ENCODE measurements at regions not wholly inside any gene's neighbourhood (a gene's known extent, or its start where the extent isn't known, plus 50 kb on each side); places are given as distances from the start of the nearest gene placed in this dataset.

DNA sequence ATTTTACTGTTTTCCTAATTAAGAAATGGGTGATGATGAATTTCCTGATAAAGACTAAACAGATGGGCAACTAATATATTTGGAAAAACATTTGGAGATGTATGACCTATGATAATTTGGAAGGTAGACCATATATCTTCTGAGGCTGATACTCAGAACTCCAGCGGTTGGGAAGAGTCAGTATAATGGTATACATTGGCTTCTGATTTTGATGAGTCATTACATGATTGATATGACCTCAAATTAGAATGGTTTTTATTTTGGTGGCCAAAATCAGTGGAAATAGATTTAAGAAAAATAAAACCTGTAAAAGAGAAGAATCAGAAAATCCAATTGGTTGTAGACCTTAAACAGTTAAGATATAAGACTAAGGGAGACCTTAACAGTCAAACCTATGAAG, 496.4 kb upstream of the ALCAM start:
- H3K27ac ChIP-seq, result no peak overlapping the region
- no peaks in the 10 kb centered on the region for H3K9me3 ChIP-seq (ENCODE audit: low read depth)
- no peak overlapping the region for H3K9ac ChIP-seq
- H3K27me3 ChIP-seq, result no peaks in the 10 kb centered on the region
- H3K27me3 Mint-ChIP-seq (ENCODE audit: insufficient read depth, low read depth), result no peaks in the 10 kb centered on the region
- no peak for DNase-seq (ENCODE audit: low spot score)
- H3K36me3 ChIP-seq, result no peaks in the 10 kb centered on the region
- H2AFZ ChIP-seq (replicated peaks), result no peak overlapping the region
- no peaks in the 10 kb centered on the region for H3F3A ChIP-seq (ENCODE audit: low read depth)
- H3K9me3 Mint-ChIP-seq, result no peaks in the 10 kb centered on the region
- no peaks in the 10 kb centered on the region for H3K4me1 Mint-ChIP-seq
- H3K79me2 ChIP-seq (ENCODE audit: low read depth), result no peaks in the 10 kb centered on the region
- no peak overlapping the region for H3K4me3 Mint-ChIP-seq
- H3K4me3 ChIP-seq, result no peak overlapping the region
- H3K27ac Mint-ChIP-seq, result no peak overlapping the region
- TF ChIP-seq EZH2phosphoT487 (IDR thresholded peaks at IDR 0.05), result no peak
- no peak for TF ChIP-seq EZH2 (IDR thresholded peaks at IDR 0.05)
- TF ChIP-seq, protein P1, sequence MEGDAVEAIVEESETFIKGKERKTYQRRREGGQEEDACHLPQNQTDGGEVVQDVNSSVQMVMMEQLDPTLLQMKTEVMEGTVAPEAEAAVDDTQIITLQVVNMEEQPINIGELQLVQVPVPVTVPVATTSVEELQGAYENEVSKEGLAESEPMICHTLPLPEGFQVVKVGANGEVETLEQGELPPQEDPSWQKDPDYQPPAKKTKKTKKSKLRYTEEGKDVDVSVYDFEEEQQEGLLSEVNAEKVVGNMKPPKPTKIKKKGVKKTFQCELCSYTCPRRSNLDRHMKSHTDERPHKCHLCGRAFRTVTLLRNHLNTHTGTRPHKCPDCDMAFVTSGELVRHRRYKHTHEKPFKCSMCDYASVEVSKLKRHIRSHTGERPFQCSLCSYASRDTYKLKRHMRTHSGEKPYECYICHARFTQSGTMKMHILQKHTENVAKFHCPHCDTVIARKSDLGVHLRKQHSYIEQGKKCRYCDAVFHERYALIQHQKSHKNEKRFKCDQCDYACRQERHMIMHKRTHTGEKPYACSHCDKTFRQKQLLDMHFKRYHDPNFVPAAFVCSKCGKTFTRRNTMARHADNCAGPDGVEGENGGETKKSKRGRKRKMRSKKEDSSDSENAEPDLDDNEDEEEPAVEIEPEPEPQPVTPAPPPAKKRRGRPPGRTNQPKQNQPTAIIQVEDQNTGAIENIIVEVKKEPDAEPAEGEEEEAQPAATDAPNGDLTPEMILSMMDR (IDR thresholded peaks at IDR 0.05), result no peak
- H3K4me1 ChIP-seq, result no peaks in the 10 kb centered on the region
- H3K4me2 ChIP-seq, result no peak overlapping the region
- no peaks in the 10 kb centered on the region for H3K36me3 Mint-ChIP-seq
- H4K20me1 ChIP-seq (ENCODE audit: low read depth), result no peaks in the 10 kb centered on the region

DNA sequence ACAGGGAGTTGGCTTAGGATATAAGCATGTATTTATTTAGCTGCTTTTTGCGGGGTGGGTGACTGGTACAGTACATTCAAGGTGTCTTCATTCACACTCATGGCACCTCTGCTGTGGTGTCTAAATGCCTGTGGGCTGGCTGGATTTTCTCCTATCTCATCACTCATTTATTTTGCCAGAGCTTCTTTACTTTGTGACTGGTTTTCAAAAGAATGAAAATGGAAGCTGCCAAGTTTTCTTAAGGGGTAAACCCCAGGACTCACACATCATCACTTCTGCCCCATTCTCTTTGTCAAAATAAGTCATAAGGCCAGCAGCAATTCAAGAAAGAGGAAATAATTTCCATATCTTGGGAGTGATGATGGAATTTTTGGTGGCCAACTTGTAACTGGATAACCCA, 493.4 kb upstream of the ALCAM start:
- H3K9ac ChIP-seq, result no peak overlapping the region
- no peaks in the 10 kb centered on the region for H3K36me3 ChIP-seq
- H2AFZ ChIP-seq (replicated peaks), result no peak overlapping the region
- H3K27ac Mint-ChIP-seq, result no peak overlapping the region
- H3K27me3 ChIP-seq, result no peaks in the 10 kb centered on the region
- H3K4me1 Mint-ChIP-seq, result no peaks in the 10 kb centered on the region
- no peaks in the 10 kb centered on the region for H3K79me2 ChIP-seq (ENCODE audit: low read depth)
- H3K27ac ChIP-seq, result no peak overlapping the region
- TF ChIP-seq, protein P1 (IDR thresholded peaks at IDR 0.05), result no peak
- H3K9me3 Mint-ChIP-seq, result no peaks in the 10 kb centered on the region
- no peak overlapping the region for H3K4me2 ChIP-seq
- H3K36me3 Mint-ChIP-seq, result peaks cover 2% of the 10 kb centered on the region
- no peak overlapping the region for H3K4me3 ChIP-seq
- no peaks in the 10 kb centered on the region for H4K20me1 ChIP-seq (ENCODE audit: low read depth)
- no peaks in the 10 kb centered on the region for H3K4me1 ChIP-seq
- H3K4me3 Mint-ChIP-seq, result no peak overlapping the region
- H3K27me3 Mint-ChIP-seq (ENCODE audit: insufficient read depth, low read depth), result no peaks in the 10 kb centered on the region
- no peak for DNase-seq (ENCODE audit: low spot score)
- no peaks in the 10 kb centered on the region for H3F3A ChIP-seq (ENCODE audit: low read depth)
- no peaks in the 10 kb centered on the region for H3K9me3 ChIP-seq (ENCODE audit: low read depth)

DNA sequence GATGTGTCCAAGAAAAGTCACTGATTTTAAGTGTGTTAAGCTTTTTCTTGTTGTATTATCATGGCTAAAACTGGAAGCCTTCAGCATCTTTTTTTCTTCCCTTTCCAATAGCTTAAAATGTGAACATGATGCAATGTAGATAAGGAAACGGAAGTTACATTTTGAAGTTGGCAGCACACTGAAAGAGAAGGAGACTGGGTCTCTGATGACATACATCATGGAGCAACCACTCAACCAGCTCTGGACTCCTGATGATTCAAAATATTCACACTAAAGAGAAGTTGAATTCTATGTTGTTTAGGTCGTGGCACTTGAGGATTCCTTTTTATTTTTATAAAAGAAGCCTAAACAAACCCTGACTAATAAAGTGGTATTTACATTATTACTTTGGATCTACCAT, 488.3 kb upstream of the ALCAM start:
- Mint-ChIP-seq H3K9me3 (no peaks in the 10 kb centered on the region), H3K27me3 (ENCODE audit: insufficient read depth, low read depth) (no peaks in the 10 kb centered on the region), H3K36me3 (peaks cover 2% of the 10 kb centered on the region), H3K4me3 (no peak overlapping the region), H3K4me1 (no peaks in the 10 kb centered on the region), H3K27ac (no peak overlapping the region)
- H3K4me1 ChIP-seq, result no peaks in the 10 kb centered on the region
- no peak overlapping the region for H3K9ac ChIP-seq
- H3K27ac ChIP-seq, result no peak overlapping the region
- no peaks in the 10 kb centered on the region for H4K20me1 ChIP-seq (ENCODE audit: low read depth)
- DNase-seq (ENCODE audit: low spot score), result no peak
- H3K36me3 ChIP-seq, result no peaks in the 10 kb centered on the region
- no peak overlapping the region for H3K4me2 ChIP-seq
- H3K27me3 ChIP-seq, result no peaks in the 10 kb centered on the region
- no peak overlapping the region for H2AFZ ChIP-seq (replicated peaks)
- no peaks in the 10 kb centered on the region for H3F3A ChIP-seq (ENCODE audit: low read depth)
- no peak overlapping the region for H3K4me3 ChIP-seq
- no peaks in the 10 kb centered on the region for H3K9me3 ChIP-seq (ENCODE audit: low read depth)
- H3K79me2 ChIP-seq (ENCODE audit: low read depth), result no peaks in the 10 kb centered on the region
- TF ChIP-seq EZH2 (IDR thresholded peaks at IDR 0.05) (no peak), EZH2phosphoT487 (IDR thresholded peaks at IDR 0.05) (no peak)
- TF ChIP-seq, protein P1 (IDR thresholded peaks at IDR 0.05), result no peak

DNA sequence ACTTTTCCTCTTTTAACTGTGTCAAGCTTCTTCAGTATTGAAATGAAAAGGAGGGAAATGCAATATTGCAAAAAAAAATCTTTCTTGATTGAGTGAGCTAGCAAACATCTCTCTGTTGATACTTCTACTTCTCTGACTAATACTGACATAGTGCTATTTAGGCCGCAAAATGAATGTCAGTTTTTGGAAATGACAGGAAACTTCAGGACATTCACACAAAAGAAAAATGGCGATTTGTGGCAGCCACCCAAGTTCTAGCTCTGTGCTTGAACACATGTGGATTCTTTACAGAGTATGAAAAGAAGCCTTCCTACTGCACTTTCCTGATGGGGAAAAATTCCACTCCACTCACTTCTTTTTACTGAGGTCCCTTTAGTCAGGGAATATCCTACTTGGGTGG, 486.8 kb upstream of the ALCAM start:
- H3K4me2 ChIP-seq, result no peak overlapping the region
- no peaks in the 10 kb centered on the region for H3K4me1 Mint-ChIP-seq

More for the DNA sequence above, 486.8 kb upstream of the ALCAM start:
- Histone ChIP-seq H3K27me3 (no peaks in the 10 kb centered on the region), H3K27ac (no peak overlapping the region), H3F3A (ENCODE audit: low read depth) (no peaks in the 10 kb centered on the region), H2AFZ (replicated peaks) (peak overlapping the region; percentile 19), H4K20me1 (ENCODE audit: low read depth) (no peaks in the 10 kb centered on the region), H3K4me3 (no peak overlapping the region), H3K9ac (no peak overlapping the region), H3K36me3 (no peaks in the 10 kb centered on the region), H3K4me1 (no peaks in the 10 kb centered on the region), H3K79me2 (ENCODE audit: low read depth) (no peaks in the 10 kb centered on the region), H3K9me3 (ENCODE audit: low read depth) (no peaks in the 10 kb centered on the region)
- Mint-ChIP-seq H3K27me3 (ENCODE audit: insufficient read depth, low read depth) (no peaks in the 10 kb centered on the region), H3K9me3 (no peaks in the 10 kb centered on the region), H3K27ac (no peak overlapping the region), H3K4me3 (no peak overlapping the region), H3K36me3 (peaks cover 2% of the 10 kb centered on the region)
- DNase-seq (ENCODE audit: low spot score), result no peak
- TF ChIP-seq EZH2 (IDR thresholded peaks at IDR 0.05) (no peak), EZH2phosphoT487 (IDR thresholded peaks at IDR 0.05) (no peak)
- TF ChIP-seq, protein P1 (IDR thresholded peaks at IDR 0.05), result no peak

All from neural progenitor cell (in vitro differentiated cells).